ENCODE measurements at regions not wholly inside any gene's neighbourhood (a gene's known extent, or its start where the extent isn't known, plus 50 kb on each side); places are given as distances from the start of the nearest gene placed in this dataset.

DNA sequence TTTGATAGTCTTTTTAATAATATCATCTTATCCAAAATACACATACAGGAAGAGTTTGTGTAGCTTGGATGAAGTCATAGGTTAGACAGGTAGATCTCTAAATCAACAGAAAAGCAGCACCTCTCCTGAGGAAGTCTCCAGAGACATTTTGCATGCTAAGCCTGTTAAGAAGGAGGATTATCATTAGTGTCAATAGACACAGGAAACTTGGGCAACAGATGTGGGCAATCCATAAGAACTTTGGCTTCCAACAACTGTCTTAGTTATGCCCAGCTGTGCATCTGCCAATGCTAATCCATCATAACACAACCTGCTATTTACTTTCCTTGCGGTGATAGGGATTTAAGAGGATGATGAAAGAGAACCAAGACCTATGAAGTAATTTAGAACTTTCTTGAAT, 1052.6 kb downstream of the RPA4 start (continued):
- TF ChIP-seq, protein P1, sequence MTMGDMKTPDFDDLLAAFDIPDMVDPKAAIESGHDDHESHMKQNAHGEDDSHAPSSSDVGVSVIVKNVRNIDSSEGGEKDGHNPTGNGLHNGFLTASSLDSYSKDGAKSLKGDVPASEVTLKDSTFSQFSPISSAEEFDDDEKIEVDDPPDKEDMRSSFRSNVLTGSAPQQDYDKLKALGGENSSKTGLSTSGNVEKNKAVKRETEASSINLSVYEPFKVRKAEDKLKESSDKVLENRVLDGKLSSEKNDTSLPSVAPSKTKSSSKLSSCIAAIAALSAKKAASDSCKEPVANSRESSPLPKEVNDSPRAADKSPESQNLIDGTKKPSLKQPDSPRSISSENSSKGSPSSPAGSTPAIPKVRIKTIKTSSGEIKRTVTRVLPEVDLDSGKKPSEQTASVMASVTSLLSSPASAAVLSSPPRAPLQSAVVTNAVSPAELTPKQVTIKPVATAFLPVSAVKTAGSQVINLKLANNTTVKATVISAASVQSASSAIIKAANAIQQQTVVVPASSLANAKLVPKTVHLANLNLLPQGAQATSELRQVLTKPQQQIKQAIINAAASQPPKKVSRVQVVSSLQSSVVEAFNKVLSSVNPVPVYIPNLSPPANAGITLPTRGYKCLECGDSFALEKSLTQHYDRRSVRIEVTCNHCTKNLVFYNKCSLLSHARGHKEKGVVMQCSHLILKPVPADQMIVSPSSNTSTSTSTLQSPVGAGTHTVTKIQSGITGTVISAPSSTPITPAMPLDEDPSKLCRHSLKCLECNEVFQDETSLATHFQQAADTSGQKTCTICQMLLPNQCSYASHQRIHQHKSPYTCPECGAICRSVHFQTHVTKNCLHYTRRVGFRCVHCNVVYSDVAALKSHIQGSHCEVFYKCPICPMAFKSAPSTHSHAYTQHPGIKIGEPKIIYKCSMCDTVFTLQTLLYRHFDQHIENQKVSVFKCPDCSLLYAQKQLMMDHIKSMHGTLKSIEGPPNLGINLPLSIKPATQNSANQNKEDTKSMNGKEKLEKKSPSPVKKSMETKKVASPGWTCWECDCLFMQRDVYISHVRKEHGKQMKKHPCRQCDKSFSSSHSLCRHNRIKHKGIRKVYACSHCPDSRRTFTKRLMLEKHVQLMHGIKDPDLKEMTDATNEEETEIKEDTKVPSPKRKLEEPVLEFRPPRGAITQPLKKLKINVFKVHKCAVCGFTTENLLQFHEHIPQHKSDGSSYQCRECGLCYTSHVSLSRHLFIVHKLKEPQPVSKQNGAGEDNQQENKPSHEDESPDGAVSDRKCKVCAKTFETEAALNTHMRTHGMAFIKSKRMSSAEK (CRISPR knock-in tag; IDR thresholded peaks at IDR 0.05; ENCODE audit: borderline replicate concordance) = no peak
- no peak for TF ChIP-seq TP53 (CRISPR knock-in tag; IDR thresholded peaks at IDR 0.05)
- TF ChIP-seq ZNF219 (CRISPR knock-in tag; IDR thresholded peaks at IDR 0.05; ENCODE audit: borderline replicate concordance) = no peak
- TF ChIP-seq, protein P2, sequence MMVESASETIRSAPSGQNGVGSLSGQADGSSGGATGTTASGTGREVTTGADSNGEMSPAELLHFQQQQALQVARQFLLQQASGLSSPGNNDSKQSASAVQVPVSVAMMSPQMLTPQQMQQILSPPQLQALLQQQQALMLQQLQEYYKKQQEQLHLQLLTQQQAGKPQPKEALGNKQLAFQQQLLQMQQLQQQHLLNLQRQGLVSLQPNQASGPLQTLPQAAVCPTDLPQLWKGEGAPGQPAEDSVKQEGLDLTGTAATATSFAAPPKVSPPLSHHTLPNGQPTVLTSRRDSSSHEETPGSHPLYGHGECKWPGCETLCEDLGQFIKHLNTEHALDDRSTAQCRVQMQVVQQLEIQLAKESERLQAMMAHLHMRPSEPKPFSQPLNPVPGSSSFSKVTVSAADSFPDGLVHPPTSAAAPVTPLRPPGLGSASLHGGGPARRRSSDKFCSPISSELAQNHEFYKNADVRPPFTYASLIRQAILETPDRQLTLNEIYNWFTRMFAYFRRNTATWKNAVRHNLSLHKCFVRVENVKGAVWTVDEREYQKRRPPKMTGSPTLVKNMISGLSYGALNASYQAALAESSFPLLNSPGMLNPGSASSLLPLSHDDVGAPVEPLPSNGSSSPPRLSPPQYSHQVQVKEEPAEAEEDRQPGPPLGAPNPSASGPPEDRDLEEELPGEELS (CRISPR knock-in tag; IDR thresholded peaks at IDR 0.05) = no peak

DNA sequence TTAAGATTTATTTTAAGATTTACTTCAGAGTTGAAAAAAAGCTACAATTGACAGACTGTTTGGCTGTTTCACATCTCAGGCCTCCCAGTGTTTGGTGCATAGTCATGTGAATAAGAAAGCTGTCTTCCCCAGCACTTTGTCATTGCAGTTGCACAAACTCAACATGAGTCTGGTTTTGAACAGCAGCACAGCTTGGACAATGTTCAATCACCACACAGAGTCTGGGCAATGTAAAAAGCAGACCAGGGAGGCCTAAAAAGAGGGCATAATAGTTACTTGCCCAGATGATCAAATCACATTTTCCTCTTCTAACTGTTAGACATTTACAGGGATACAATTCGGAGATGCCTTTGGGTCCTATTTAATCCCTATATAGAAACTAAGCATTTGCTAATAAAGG, 1055.0 kb downstream of the RPA4 start:
- Mint-ChIP-seq H3K4me3 (no peak overlapping the region), H3K4me1 (peaks cover 43% of the 10 kb centered on the region), H3K9me3 (no peaks in the 10 kb centered on the region), H3K36me3 (no peaks in the 10 kb centered on the region), H3K27ac (no peak overlapping the region), H3K27me3 (ENCODE audit: low read depth) (no peaks in the 10 kb centered on the region)
- ChIA-PET CTCF (no interaction called here), POLR2A (no interaction called here)
- no peak for TF ChIP-seq GTF2I (CRISPR knock-in tag; conservative IDR thresholded peaks at IDR 0.05)
- TF ChIP-seq, protein P3, sequence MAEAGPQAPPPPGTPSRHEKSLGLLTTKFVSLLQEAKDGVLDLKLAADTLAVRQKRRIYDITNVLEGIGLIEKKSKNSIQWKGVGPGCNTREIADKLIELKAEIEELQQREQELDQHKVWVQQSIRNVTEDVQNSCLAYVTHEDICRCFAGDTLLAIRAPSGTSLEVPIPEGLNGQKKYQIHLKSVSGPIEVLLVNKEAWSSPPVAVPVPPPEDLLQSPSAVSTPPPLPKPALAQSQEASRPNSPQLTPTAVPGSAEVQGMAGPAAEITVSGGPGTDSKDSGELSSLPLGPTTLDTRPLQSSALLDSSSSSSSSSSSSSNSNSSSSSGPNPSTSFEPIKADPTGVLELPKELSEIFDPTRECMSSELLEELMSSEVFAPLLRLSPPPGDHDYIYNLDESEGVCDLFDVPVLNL (CRISPR knock-in tag; IDR thresholded peaks at IDR 0.05; ENCODE audit: borderline replicate concordance, low read depth) = no peak
- no peak for ATAC-seq
- no peak for DNase-seq (ENCODE audit: low spot score)

DNA sequence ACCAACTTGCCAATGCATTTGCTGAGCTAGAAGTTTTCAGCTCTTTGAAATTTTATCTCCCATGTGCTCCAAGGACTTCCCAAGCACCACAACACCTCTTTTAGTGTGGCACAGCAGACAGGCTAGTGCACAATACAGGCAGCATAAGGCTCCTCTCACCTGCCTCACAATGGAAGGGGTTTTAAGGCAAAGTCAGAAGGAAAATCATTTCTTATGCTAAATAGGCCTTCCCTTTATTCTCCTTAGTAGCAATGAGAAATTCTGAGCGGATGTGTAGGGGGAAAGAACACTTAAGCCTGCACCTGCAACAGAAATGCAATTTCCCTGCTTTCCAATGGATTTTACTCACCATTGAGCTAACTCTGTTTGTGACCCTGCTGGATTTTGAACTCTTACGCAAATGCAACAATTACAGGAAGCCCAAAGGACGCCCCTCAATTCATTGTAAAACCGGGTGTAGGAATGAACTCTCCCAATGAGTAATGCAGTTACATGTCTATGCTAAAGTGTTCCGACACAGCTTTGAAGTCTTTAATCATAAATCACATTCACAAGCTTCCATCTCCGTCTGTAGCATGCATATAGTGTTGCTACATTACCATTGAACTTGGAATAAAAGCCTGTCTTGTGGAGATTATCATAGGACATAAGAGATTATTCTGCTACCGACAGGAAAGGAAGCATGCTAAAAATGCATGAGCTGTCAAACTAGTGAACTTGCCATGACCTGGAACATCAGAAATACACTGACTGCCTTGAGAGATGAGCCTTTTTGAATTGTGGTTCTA, 1084.9 kb downstream of the RPA4 start:
- Mint-ChIP-seq H3K27me3 (ENCODE audit: low read depth) (no peaks in the 10 kb centered on the region), H3K4me1 (peaks cover 42% of the 10 kb centered on the region), H3K36me3 (peaks cover 18% of the 10 kb centered on the region), H3K4me3 (no peak overlapping the region), H3K27ac (peak overlapping the region; percentile 93), H3K9me3 (peaks cover 21% of the 10 kb centered on the region)
- ChIA-PET CTCF (no interaction called here), POLR2A (no interaction called here)
- ATAC-seq = peak; percentile 94
- DNase-seq (ENCODE audit: low spot score) = no peak
- TF ChIP-seq NR1H2 (CRISPR knock-in tag; IDR thresholded peaks at IDR 0.05) = no peak
- TF ChIP-seq ZNF121 (CRISPR knock-in tag; IDR thresholded peaks at IDR 0.05) = no peak
- TF ChIP-seq MXD4 (CRISPR knock-in tag; IDR thresholded peaks at IDR 0.05; ENCODE audit: borderline replicate concordance) = no peak
- TF ChIP-seq GRHL2 (CRISPR knock-in tag; IDR thresholded peaks at IDR 0.05; ENCODE audit: insufficient replicate concordance, severe bottlenecking) = no peak
- TF ChIP-seq, protein P4, sequence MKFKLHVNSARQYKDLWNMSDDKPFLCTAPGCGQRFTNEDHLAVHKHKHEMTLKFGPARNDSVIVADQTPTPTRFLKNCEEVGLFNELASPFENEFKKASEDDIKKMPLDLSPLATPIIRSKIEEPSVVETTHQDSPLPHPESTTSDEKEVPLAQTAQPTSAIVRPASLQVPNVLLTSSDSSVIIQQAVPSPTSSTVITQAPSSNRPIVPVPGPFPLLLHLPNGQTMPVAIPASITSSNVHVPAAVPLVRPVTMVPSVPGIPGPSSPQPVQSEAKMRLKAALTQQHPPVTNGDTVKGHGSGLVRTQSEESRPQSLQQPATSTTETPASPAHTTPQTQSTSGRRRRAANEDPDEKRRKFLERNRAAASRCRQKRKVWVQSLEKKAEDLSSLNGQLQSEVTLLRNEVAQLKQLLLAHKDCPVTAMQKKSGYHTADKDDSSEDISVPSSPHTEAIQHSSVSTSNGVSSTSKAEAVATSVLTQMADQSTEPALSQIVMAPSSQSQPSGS (CRISPR knock-in tag; IDR thresholded peaks at IDR 0.05; ENCODE audit: borderline replicate concordance, low read depth) = no peak
- no peak for TF ChIP-seq TP53 (CRISPR knock-in tag; IDR thresholded peaks at IDR 0.05)
- no peak for TF ChIP-seq ZNF219 (CRISPR knock-in tag; IDR thresholded peaks at IDR 0.05; ENCODE audit: borderline replicate concordance)
- TF ChIP-seq, protein P1 (CRISPR knock-in tag; IDR thresholded peaks at IDR 0.05; ENCODE audit: borderline replicate concordance) = no peak
- TF ChIP-seq, protein P2 (CRISPR knock-in tag; IDR thresholded peaks at IDR 0.05) = no peak
- no peak for TF ChIP-seq SP1 (CRISPR knock-in tag; conservative IDR thresholded peaks at IDR 0.05)
- TF ChIP-seq, protein P5, sequence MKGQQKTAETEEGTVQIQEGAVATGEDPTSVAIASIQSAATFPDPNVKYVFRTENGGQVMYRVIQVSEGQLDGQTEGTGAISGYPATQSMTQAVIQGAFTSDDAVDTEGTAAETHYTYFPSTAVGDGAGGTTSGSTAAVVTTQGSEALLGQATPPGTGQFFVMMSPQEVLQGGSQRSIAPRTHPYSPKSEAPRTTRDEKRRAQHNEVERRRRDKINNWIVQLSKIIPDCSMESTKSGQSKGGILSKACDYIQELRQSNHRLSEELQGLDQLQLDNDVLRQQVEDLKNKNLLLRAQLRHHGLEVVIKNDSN (CRISPR knock-in tag; IDR thresholded peaks at IDR 0.05) = no peak
- TF ChIP-seq SMAD3 (CRISPR knock-in tag; IDR thresholded peaks at IDR 0.05; ENCODE audit: borderline replicate concordance) = no peak
